GM12875 (cell line): ENCODE measurements at regions not wholly inside any gene's neighbourhood (a gene's known extent, or its start where the extent isn't known, plus 50 kb on each side); places are given as distances from the start of the nearest gene placed in this dataset.

Experiments used
- H3K4me3 ChIP-seq: one replicate; pipeline ENCODE4 v1.5.1; 2011; ENCODE audit warnings: low read depth, low read length, control low read depth
- TF ChIP-seq, protein P1 (sequence below): IDR thresholded peaks from 2 replicates; pipeline ENCODE4 v1.5.1; 2011; ENCODE audit warnings: low read depth, mild to moderate bottlenecking, control low read depth, inconsistent platforms, low read length, moderate library complexity, borderline replicate concordance; ENCODE audit not compliant: insufficient read depth

DNA sequence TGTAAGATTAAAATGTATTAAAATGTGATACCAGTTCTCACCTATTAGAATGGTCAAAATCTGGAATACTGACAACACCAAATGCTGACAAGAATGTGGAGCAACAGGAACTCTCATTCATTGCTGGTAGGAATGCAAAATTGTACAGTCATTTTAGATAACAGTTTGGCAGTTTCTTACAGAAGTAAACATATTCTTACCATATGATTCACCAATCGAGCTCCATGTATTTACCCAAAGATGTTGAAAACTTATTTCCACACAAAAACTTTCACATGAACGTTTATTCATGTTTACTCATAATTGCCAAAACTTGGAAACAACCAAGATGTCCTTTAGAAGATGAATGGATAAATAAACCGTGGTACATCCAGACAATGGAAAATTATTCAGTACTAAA is 1193.5 kb upstream of the ACVR2A start:
- no peak overlapping the region for H3K4me3 ChIP-seq
- TF ChIP-seq, protein P1, sequence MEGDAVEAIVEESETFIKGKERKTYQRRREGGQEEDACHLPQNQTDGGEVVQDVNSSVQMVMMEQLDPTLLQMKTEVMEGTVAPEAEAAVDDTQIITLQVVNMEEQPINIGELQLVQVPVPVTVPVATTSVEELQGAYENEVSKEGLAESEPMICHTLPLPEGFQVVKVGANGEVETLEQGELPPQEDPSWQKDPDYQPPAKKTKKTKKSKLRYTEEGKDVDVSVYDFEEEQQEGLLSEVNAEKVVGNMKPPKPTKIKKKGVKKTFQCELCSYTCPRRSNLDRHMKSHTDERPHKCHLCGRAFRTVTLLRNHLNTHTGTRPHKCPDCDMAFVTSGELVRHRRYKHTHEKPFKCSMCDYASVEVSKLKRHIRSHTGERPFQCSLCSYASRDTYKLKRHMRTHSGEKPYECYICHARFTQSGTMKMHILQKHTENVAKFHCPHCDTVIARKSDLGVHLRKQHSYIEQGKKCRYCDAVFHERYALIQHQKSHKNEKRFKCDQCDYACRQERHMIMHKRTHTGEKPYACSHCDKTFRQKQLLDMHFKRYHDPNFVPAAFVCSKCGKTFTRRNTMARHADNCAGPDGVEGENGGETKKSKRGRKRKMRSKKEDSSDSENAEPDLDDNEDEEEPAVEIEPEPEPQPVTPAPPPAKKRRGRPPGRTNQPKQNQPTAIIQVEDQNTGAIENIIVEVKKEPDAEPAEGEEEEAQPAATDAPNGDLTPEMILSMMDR, result no peak

DNA sequence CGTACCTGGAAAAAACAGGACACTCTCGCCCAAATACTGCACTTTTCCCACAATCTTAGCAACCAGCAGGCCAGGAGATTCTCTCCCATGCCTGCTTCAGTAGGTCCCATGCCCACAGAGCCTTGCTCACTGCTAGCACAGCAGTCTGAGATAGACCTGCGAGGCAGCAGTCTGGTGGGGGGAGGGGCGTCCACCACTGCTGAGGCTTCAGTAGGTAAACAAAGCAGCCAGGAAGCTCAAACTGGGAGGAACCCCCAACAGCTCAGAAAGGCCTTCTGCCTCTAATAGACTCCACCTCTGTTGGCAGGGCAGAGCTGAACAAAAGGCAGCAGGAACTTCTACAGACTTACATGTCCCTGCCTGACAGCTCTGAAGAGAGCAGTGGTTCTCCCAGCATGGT is 1202.8 kb upstream of the ACVR2A start:
- no peak overlapping the region for H3K4me3 ChIP-seq
- TF ChIP-seq, protein P1, result no peak

DNA sequence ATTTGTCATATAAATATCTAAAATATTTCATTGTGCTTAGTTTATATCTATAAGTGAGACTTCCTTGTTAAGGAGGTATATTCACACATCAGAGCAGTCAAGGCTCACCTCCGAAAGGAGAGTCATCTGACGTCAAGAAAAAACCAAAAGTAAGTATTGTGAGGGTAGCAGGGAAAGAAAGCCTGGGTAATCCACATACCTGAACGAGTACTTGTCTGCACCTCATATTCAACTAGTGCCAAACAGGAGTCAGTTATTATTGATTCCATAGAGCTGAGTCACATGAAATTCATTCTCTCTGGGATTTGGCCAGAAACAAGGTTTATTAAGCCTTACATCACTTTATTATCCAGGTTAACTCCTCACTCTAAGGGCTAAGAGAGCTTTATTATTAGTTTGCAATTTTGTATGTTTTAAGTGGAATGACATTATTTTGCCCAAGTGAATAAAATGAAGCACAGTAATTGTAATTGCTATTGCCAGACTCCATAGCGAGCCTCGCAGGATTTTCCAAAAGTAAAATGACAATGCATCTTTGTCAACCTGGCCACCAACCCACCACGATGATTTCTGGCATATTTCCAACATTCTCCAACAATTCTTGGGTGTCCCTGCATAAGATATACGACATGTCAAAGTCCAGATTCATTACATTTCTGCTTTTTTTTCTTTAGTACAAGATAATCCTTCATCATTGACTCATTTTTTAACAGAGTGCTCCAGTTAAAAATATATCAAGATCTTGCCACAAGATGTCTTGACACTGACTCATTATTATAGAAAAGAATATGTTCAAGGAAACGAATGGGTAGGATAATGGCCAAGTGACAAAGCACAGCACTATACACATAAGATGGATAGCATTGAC is 1210.4 kb upstream of the ACVR2A start:
- H3K4me3 ChIP-seq, result no peak overlapping the region
- TF ChIP-seq, protein P1, result no peak

DNA sequence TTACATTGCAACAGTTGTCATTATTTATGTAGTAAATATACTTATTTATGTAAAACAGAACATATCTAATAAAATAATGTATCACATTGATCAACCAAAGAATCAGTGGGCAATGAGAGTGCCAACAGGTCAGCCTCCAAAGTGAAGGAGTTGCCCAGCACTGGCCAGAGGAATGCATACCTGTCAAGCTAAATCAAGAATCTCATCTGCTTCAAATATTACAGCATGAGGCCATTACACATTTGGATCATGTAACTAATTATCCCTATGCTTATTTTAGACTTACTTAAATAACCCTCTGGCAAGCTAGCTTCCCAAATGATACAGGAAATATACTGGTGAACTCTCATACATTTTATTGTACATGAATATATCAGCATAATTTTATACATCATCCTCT is 1211.7 kb upstream of the ACVR2A start:
- TF ChIP-seq, protein P1, result no peak
- H3K4me3 ChIP-seq, result no peak overlapping the region

DNA sequence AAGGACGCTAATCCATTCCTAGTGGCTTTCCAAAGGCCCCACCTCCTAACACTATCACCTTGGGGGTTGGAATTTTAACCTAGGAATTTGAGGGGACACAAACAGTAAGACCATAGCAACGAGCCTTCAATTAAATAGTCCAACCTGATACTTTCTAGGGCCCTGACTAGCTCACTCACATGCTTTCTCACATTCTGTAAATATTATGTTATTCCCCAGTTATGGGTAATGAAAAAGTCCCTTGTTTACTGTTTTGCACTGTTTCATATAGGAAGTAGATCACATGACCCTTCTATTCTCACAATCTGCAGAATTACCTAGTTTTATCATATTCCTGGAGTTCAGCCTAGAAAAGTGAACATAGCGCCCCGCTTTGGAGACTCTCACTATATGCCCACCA is 1212.1 kb upstream of the ACVR2A start:
- no peak overlapping the region for H3K4me3 ChIP-seq
- TF ChIP-seq, protein P1, result no peak

DNA sequence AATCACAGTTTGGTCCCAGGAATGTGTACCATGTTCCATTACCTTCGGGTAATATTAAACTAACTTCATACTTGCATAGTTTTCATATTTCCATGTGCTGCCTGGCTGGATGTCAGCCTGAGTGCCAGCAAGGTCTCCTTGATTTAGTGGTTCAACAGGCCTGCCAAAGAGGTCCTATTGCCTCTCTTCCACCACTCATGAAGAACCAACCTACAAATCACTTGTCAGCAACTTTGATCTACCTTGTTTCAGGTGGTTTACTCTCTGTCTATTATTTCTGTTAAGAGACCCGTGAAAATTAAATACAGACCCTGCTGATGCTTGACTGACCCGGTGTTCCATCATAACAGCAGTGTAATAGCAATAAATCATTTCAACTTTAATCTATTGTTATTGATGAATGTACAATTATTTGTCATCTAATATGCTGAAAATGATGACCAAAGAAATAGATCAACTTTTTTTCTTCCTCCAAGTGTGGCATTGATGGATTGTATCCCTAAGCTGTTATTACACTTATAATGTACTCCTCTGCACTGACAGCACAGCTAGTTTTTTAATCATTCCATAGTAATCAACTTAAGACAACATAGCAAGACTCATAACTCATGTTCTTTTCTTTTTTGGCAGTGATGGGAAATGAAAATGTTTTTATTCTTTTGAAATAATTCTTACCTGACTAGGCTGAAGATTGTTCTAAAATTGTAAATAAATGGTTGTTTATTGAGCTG is 1220.2 kb upstream of the ACVR2A start:
- TF ChIP-seq, protein P1, result no peak

More for the DNA sequence above, 1220.2 kb upstream of the ACVR2A start:
- no peak overlapping the region for H3K4me3 ChIP-seq
